Large intestine (tissue), 3 donors: ENCODE measurements at regions not wholly inside any gene's neighbourhood (a gene's known extent, or its start where the extent isn't known, plus 50 kb on each side); places are given as distances from the start of the nearest gene placed in this dataset.

Source experiments
- DNase-seq, 2 donors: peaks; one replicate each; pipeline versions ENCODE4 v3.0.0 to v3.0.0-alpha.2; 2013
- H3K27ac ChIP-seq: one replicate; pipeline ENCODE4 v1.5.1; 2013; ENCODE audit warnings: low read length
- H3K27me3 ChIP-seq: 2 replicates; pipeline ENCODE4 v1.6.1; 2013; ENCODE audit warnings: low read length; ENCODE audit not compliant: control insufficient read depth, insufficient read depth
- H3K36me3 ChIP-seq: 2 replicates; pipeline ENCODE4 v1.6.1; 2013; ENCODE audit warnings: low read length; ENCODE audit not compliant: control insufficient read depth, insufficient read depth
- H3K4me1 ChIP-seq: one replicate; pipeline ENCODE4 v1.6.1; 2013; ENCODE audit warnings: low read length; ENCODE audit not compliant: control insufficient read depth, insufficient read depth
- H3K4me3 ChIP-seq: one replicate; pipeline ENCODE4 v1.5.1; 2013; ENCODE audit warnings: low read length
- H3K9me3 ChIP-seq: one replicate; pipeline ENCODE4 v1.6.1; 2013; ENCODE audit warnings: mild to moderate bottlenecking, low read depth, low read length, moderate library complexity; ENCODE audit not compliant: control insufficient read depth
- WGBS: methylation state at CpG from one replicate; pipeline ENCODE4 v1.1.5; 2013; ENCODE audit warnings: low lambda C conversion rate; ENCODE audit not compliant: insufficient coverage; 5-methylcytosine and 5-hydroxymethylcytosine counted together

- Histone ChIP-seq H3K36me3 (no peaks in the 10 kb centered on the region), H3K27me3 (no peaks in the 10 kb centered on the region), H3K4me3 (no peak overlapping the region), H3K4me1 (no peaks in the 10 kb centered on the region), H3K27ac (no peak overlapping the region), H3K9me3 (no peaks in the 10 kb centered on the region)
- peak in 1 of 2 donors; percentile 31 for DNase-seq
- 0% methylated on average over 1 of the region's 6 CpGs for WGBS
Observed at GRCh38 chr14:54338696-54339317, 58.0 kb upstream of the CDKN3 start.

- no peak for DNase-seq
- WGBS: no CpG with 5 or more reads among the region's 2 CpGs
- H3K36me3 ChIP-seq: no peaks in the 10 kb centered on the region
- H3K27ac ChIP-seq: no peak overlapping the region
- no peaks in the 10 kb centered on the region for H3K27me3 ChIP-seq
- no peaks in the 10 kb centered on the region for H3K4me1 ChIP-seq
- H3K9me3 ChIP-seq: no peaks in the 10 kb centered on the region
- no peak overlapping the region for H3K4me3 ChIP-seq
Observed at GRCh38 chr14:54339771-54340170, 57.0 kb upstream of the CDKN3 start.

GRCh38 chr14:54342806-54343205 is 54.0 kb upstream of the CDKN3 start:
- Histone ChIP-seq H3K4me3 (no peak overlapping the region), H3K36me3 (no peaks in the 10 kb centered on the region), H3K27ac (no peak overlapping the region), H3K4me1 (no peaks in the 10 kb centered on the region), H3K27me3 (no peaks in the 10 kb centered on the region), H3K9me3 (no peaks in the 10 kb centered on the region)
- no CpG with 5 or more reads among the region's 3 CpGs for WGBS
- DNase-seq: no peak

- Histone ChIP-seq H3K27ac (no peak overlapping the region), H3K9me3 (no peaks in the 10 kb centered on the region), H3K4me3 (no peak overlapping the region), H3K36me3 (no peaks in the 10 kb centered on the region), H3K4me1 (no peaks in the 10 kb centered on the region), H3K27me3 (no peaks in the 10 kb centered on the region)
- no peak for DNase-seq
- no CpG with 5 or more reads among the region's 18 CpGs for WGBS
Observed at GRCh38 chr14:54343272-54344121, 53.3 kb upstream of the CDKN3 start.

GRCh38 chr14:54344445-54344844 is 52.4 kb upstream of the CDKN3 start:
- WGBS: no CpG with 5 or more reads among the region's 6 CpGs
- Histone ChIP-seq H3K27ac (no peak overlapping the region), H3K4me1 (no peaks in the 10 kb centered on the region), H3K27me3 (no peaks in the 10 kb centered on the region), H3K36me3 (no peaks in the 10 kb centered on the region), H3K9me3 (no peaks in the 10 kb centered on the region), H3K4me3 (no peak overlapping the region)
- no peak for DNase-seq

- DNase-seq: no peak
- H3K9me3 ChIP-seq: no peaks in the 10 kb centered on the region
- H3K4me3 ChIP-seq: no peak overlapping the region
- 64% methylated on average over 3 of the region's 5 CpGs for WGBS
- H3K4me1 ChIP-seq: no peaks in the 10 kb centered on the region
- H3K36me3 ChIP-seq: no peaks in the 10 kb centered on the region
- no peak overlapping the region for H3K27ac ChIP-seq
- H3K27me3 ChIP-seq: no peaks in the 10 kb centered on the region
Observed at GRCh38 chr14:54346257-54346656, 50.5 kb upstream of the CDKN3 start.
